ENCODE measurements at regions not wholly inside any gene's neighbourhood (a gene's known extent, or its start where the extent isn't known, plus 50 kb on each side); places are given as distances from the start of the nearest gene placed in this dataset.
"Not testable (repeated sequence)": the region's sequence is repeated elsewhere in the genome, so short reads cannot be mapped to it uniquely, and the experiment has no call there.

DNA sequence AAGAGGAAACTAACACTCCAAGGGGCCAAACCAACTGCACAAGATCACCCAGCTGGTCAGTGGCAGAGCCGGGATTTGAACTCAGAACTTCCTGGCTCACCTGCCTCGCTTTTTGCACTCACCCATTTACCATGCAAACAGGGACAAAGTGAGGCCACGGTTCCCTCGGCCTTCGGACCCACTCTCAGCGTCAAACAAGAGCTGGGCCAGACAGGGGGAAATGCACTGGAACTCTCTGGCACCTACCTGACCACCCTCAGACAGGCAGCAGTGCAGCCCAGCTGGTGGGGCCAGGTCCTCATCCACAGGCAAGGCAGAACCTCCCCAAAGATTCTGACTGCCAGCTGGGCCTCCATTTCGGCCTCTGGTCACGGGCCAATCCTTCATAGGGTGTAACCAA lies 93.7 kb upstream of the SRSF6 start:
- DNase-seq (ENCODE audit: low spot score) = no peak

- DNase-seq (ENCODE audit: low spot score) = no peak
Observed at GRCh38 chr20:43363506-43363905, 94.2 kb upstream of the SRSF6 start.

- DNase-seq (ENCODE audit: low spot score) = no peak
Observed at GRCh38 chr20:43361526-43361925, 96.2 kb upstream of the SRSF6 start.

- DNase-seq (ENCODE audit: low spot score) = no peak
Observed at GRCh38 chr20:43360016-43360415, 97.7 kb upstream of the SRSF6 start.

- DNase-seq (ENCODE audit: low spot score) = no peak
Observed at GRCh38 chr20:43358811-43359210, 98.9 kb upstream of the SRSF6 start.

- DNase-seq (ENCODE audit: low spot score) = no peak
Observed at GRCh38 chr20:43357352-43357751, 100.3 kb upstream of the SRSF6 start.

DNA sequence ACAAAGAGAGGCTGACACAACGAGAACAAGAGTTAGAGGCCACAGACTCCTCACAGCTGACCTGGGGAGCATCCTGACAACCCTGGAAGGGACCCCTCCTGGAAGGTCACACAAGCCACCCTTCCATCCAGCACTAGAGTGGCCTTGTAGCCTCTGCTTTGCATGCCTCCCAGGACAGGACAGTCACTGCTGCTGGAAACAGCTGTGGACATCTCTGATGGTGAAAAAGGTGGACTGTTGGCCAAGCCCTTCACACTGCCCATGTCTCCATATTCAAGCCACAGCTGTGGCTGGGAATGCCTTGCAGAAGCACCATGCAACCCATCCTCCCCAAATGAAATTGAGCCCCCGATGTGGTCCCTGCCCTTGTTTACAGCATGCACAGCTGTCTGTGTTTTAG lies 102.1 kb upstream of the SRSF6 start:
- no peak for DNase-seq (ENCODE audit: low spot score)

GRCh38 chr20:43352996-43353395 lies 104.7 kb upstream of the SRSF6 start:
- no peak for DNase-seq (ENCODE audit: low spot score)

- DNase-seq (ENCODE audit: low spot score) = not testable (repeated sequence)
Observed at GRCh38 chr20:43350694-43351093, 107.0 kb upstream of the SRSF6 start.

- no peak for DNase-seq (ENCODE audit: low spot score)
Observed at GRCh38 chr20:43349841-43350240, 107.9 kb upstream of the SRSF6 start.

DNA sequence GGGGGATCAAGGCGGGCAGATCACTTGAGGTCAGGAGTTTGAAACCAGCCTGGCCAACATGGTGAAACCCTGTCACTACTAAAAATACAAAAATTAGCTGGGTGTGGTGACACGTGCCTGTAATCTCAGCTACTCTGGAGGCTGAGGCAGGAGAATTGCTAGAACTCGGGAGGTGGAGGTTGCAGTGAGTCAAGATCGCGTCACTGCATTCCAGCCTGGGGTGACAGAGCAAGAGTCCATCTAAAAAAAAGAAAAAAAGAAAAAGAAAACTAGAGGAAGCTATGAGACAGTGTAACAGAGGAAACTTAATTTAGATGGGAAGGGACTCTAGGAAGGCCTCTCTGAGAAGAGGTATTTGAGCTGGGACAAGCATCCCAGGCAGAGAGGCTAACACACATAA lies 109.9 kb upstream of the SRSF6 start:
- not testable (repeated sequence) for DNase-seq (ENCODE audit: low spot score)

GRCh38 chr20:43345676-43346075 lies 112.0 kb upstream of the SRSF6 start:
- no peak for DNase-seq (ENCODE audit: low spot score)

DNA sequence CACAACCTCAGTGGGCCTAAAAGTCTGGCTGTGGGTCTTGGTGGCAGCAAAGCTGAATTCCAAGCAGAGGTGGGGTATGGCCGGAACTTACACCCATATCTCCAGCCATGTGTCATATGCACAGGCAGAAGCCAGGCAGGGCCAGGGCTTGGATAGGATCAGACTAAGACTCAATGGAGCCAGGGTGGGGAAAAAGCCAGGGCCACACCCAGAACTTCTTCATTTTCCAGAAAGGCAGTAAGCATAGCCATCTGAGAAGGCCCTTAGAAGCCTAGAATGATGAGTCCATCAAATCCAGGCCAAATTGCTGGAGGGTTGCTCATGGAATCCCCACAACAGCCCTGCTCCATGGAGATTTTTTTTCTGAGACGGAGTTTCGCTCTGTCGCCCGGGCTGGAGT lies 116.2 kb upstream of the SRSF6 start:
- DNase-seq (ENCODE audit: low spot score) = no peak

DNA sequence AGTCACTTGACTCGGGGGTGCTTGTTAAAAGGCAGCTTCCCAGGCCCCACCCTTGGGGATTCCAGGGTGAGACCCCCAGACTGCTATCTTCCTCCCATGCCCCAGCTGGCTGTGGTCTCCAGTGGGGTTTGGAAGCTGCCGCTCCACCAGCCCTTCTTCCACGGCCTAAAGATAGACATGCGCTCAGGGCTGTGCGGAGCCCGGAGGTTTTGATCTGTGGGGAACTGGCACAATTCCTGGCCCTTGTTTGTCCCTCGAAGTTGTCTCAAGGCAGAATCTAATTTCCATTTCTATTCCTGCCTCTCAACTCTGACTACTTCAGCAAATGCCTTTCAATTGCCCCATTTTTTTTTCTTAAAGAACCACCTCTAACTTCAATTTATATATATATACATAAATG lies 120.7 kb upstream of the SRSF6 start:
- no peak for DNase-seq (ENCODE audit: low spot score)

DNA sequence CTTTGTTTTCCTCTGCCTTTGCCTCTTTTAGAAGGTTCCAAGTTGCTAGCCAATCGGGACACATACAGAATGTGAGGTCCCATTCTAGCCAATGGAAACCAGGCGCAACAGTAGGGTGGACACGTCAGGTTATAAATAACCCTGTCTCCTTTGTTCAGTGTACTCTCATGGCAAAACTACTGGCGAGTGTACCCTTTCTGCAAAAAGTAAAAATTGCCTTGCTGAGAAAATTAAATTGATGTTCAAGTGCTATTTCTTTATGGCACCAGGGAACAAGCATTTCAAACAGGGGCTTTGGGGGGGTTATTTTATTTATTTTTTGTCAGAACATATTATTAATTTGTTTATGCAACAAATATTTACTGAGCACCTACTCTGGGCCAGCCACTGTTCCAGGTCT lies 123.6 kb upstream of the SRSF6 start:
- no peak for DNase-seq (ENCODE audit: low spot score)

GRCh38 chr20:43331906-43332305 lies 125.8 kb upstream of the SRSF6 start:
- DNase-seq (ENCODE audit: low spot score) = no peak

- no peak for DNase-seq (ENCODE audit: low spot score)
Observed at GRCh38 chr20:43328697-43329096, 129.0 kb upstream of the SRSF6 start.

GRCh38 chr20:43327234-43327633 lies 130.5 kb upstream of the SRSF6 start:
- DNase-seq (ENCODE audit: low spot score) = not testable (repeated sequence)

GRCh38 chr20:43325926-43326325 lies 131.8 kb upstream of the SRSF6 start:
- no peak for DNase-seq (ENCODE audit: low spot score)

- peak; percentile 25 for DNase-seq (ENCODE audit: low spot score)
Observed at GRCh38 chr20:43323592-43323991, 133.9 kb upstream of the PTPRT start.

DNA sequence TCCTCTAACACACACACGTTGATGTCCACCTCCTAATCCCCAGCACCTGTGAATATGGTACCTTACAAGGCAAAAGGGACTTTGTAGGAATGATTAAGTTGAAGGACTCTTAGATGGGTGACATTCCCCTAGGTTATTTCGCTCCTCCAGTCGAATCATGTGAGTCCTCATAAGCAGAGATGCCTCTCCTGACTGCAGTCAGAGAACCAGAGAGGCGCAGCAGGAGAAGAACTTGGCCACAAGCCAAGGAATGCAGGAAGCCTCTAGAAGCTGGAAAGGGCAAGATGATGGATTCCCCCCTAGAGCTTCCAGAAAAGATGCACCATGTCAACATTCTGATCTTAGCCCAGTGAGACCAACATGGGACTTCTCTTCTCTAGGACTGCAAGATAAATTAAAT lies 133.1 kb upstream of the PTPRT start:
- DNase-seq (ENCODE audit: low spot score) = no peak

DNA sequence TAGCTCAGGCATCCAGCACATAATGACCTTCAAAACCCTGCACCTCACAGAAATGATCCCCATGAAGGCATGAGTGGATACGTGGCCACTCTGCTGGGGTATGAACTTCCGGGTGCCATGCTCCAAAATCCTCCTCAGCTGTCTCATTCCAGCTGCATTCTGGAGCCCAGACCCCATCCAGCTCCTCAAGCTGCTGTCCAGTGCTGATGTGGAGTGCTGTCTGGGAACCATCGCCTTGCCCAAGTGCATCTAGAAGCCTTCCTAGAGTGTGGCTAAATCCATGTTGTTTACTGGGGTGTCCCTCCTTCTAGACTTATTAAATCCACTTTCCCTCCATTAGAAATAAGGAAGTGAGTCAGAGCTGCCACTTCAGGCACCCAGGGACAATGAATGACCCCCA lies 130.8 kb upstream of the PTPRT start:
- DNase-seq (ENCODE audit: low spot score) = peak; percentile 33

DNA sequence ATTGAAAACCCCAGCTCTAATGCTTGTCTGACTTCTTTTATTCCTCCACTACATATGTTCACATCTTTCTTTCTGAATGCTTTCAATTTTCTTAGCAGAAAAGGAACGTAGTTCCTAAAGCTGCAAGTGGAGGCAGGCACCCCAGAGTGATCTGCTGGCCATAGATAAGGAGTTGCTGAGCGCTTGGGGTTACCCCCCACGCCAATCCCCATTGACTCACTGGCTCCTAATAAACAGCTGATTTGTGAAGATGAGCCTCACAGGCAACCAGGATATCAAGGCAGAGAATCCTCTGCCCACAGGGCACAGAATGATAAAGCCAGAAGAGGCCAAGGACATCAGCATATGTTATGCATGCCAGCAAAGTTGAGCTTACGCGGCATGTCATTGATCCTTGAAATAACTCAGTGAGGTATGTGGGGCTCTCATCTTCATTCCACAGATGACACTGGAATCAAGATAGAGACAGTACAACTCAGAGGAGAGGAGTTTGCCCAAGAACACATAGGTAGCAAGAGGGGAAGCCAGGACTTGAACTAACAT lies 129.1 kb upstream of the PTPRT start:
- DNase-seq (ENCODE audit: low spot score) = no peak

GRCh38 chr20:43316271-43316670 lies 126.6 kb upstream of the PTPRT start:
- DNase-seq (ENCODE audit: low spot score) = no peak

DNA sequence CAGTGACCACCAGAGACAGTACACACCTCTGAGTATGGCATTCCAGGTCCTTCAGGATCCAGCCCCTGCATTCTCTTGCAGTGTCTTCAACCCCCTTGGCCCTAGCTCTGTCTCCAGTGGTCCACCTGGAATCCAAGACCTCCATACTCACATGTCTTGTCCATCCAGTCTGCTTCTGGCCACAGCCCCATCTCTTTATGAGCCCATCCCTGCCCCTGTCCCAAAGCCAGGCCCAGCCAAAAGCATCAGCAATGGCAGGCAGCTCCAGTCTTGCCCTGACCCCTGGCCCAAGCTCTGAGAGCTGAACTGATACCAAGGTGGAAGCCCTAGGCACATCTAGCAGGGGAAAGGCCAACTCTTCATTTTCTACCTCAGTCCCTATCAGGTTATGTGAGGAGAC lies 119.6 kb upstream of the PTPRT start:
- no peak for DNase-seq (ENCODE audit: low spot score)
